COR-L47 (cell line): ENCODE measurements at regions not wholly inside any gene's neighbourhood (a gene's known extent, or its start where the extent isn't known, plus 50 kb on each side); places are given as distances from the start of the nearest gene placed in this dataset.
"Not testable (repeated sequence)": the region's sequence is repeated elsewhere in the genome, so short reads cannot be mapped to it uniquely, and the experiment has no call there.

Experiments used
- DNase-seq: peaks from one replicate; lab custom pipeline; 2025; lab: John Stamatoyannopoulos, UW

- DNase-seq = no peak
Measured at GRCh38 chr3:147333098-147333497, 73.2 kb downstream of the ZIC4 start.

GRCh38 chr3:147328711-147329110 lies 77.6 kb downstream of the ZIC4 start:
- DNase-seq = no peak

GRCh38 chr3:147324356-147324755 lies 82.0 kb downstream of the ZIC4 start:
- no peak for DNase-seq

GRCh38 chr3:147318900-147319299 lies 87.4 kb downstream of the ZIC4 start:
- no peak for DNase-seq

- not testable (repeated sequence) for DNase-seq
Measured at GRCh38 chr3:147317080-147317479, 89.3 kb downstream of the ZIC4 start.

GRCh38 chr3:147313513-147313912 lies 92.8 kb downstream of the ZIC4 start:
- no peak for DNase-seq

- DNase-seq = no peak
Measured at GRCh38 chr3:147312786-147313280, 93.5 kb downstream of the ZIC4 start.

GRCh38 chr3:147311716-147312115 lies 94.6 kb downstream of the ZIC4 start:
- DNase-seq = no peak

- DNase-seq = no peak
Measured at GRCh38 chr3:147305533-147306250, 100.7 kb downstream of the ZIC4 start.

GRCh38 chr3:147304756-147305155 lies 101.6 kb downstream of the ZIC4 start:
- no peak for DNase-seq

GRCh38 chr3:147301781-147302180 lies 104.6 kb downstream of the ZIC4 start:
- DNase-seq = no peak

GRCh38 chr3:147299656-147300055 lies 106.7 kb downstream of the ZIC4 start:
- no peak for DNase-seq

GRCh38 chr3:147298511-147298982 lies 107.8 kb downstream of the ZIC4 start:
- DNase-seq = peak; percentile 15

GRCh38 chr3:147297761-147298350 lies 108.5 kb downstream of the ZIC4 start:
- no peak for DNase-seq

- not testable (repeated sequence) for DNase-seq
Measured at GRCh38 chr3:147287370-147287769, 119.0 kb downstream of the ZIC4 start.

GRCh38 chr3:147269907-147270306 lies 136.4 kb downstream of the ZIC4 start:
- no peak for DNase-seq

GRCh38 chr3:147267434-147267833 lies 138.9 kb downstream of the ZIC4 start:
- no peak for DNase-seq

- DNase-seq = no peak
Measured at GRCh38 chr3:147257944-147258343, 148.4 kb downstream of the ZIC4 start.

GRCh38 chr3:147256739-147257138 lies 149.6 kb downstream of the ZIC4 start:
- no peak for DNase-seq

GRCh38 chr3:147246906-147247305 lies 159.4 kb downstream of the ZIC4 start:
- DNase-seq = no peak

- not testable (repeated sequence) for DNase-seq
Measured at GRCh38 chr3:147245638-147246037, 160.7 kb downstream of the ZIC4 start.

GRCh38 chr3:147245022-147245421 lies 161.3 kb downstream of the ZIC4 start:
- not testable (repeated sequence) for DNase-seq

- DNase-seq = no peak
Measured at GRCh38 chr3:147244397-147244796, 161.9 kb downstream of the ZIC4 start.
